ENCODE measurements at regions not wholly inside any gene's neighbourhood (a gene's known extent, or its start where the extent isn't known, plus 50 kb on each side); places are given as distances from the start of the nearest gene placed in this dataset.
A peak's percentile ranks its signal among the peaks of the same experiment; 100 is the strongest.

DNA sequence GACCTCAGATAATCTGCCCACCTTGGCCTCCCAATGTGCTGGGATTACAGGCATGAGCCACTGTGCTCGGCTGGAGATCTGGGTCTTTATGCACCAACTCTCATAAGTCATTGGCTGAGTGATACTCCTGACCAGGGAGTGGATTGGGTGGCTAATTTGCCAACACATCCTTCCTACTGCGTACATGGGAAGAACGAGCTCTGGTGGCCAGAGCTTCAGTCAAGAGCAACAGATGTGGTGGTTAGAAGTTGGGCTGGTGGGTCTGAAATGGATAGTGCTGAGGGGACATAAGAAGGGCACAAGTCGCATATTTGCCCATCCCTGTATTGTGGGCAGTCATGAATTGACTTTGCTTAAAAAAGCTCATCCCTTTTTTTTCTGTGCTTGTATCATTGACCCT is 74.1 kb upstream of the AMPD3 start:
- no peak for TF ChIP-seq CTCF (IDR thresholded peaks at IDR 0.05; ENCODE audit: unreplicated experiment)
- no TSS peak for BruUV-seq (replicated peaks)
- intact Hi-C loops (cut with micrococcal nuclease; ENCODE audit: unreplicated experiment): no loop called here
- H3K36me3 Mint-ChIP-seq (ENCODE audit: insufficient read depth, unreplicated experiment): no peaks in the 10 kb centered on the region
- H3K9me3 Mint-ChIP-seq (ENCODE audit: low read depth, unreplicated experiment): no peaks in the 10 kb centered on the region
- H3K4me3 Mint-ChIP-seq (ENCODE audit: low read depth, unreplicated experiment): no peak overlapping the region
- no peak overlapping the region for H3K27ac Mint-ChIP-seq (ENCODE audit: unreplicated experiment)
- H3K27me3 Mint-ChIP-seq (ENCODE audit: unreplicated experiment): peaks cover 35% of the 10 kb centered on the region
- no peaks in the 10 kb centered on the region for H3K4me1 Mint-ChIP-seq (ENCODE audit: low read depth, unreplicated experiment)
- CTCF ChIA-PET: no interaction called here
- DNase-seq: no peak

DNA sequence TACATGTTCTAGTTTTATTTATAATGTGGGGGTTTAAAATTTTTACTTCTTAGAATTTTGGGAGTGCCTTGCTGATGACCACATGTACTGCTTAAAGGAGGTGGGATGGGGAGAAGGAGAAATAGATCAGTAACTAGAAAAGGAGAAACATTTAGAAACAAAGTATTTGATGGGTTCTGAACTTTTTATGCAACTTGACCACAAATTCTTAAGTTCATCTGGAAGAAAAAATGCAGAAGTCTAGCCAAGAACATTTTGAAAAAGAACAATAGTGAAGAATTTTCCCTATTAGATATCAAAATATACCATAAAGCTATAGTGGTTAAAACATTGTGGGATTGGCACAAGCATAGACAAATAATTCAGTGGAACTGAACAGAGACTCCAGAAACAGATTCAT is 73.3 kb upstream of the AMPD3 start:
- Mint-ChIP-seq H3K9me3 (ENCODE audit: low read depth, unreplicated experiment) (no peaks in the 10 kb centered on the region), H3K4me3 (ENCODE audit: low read depth, unreplicated experiment) (no peak overlapping the region), H3K4me1 (ENCODE audit: low read depth, unreplicated experiment) (no peaks in the 10 kb centered on the region), H3K36me3 (ENCODE audit: insufficient read depth, unreplicated experiment) (no peaks in the 10 kb centered on the region), H3K27me3 (ENCODE audit: unreplicated experiment) (peaks cover 43% of the 10 kb centered on the region), H3K27ac (ENCODE audit: unreplicated experiment) (no peak overlapping the region)
- intact Hi-C loops (cut with micrococcal nuclease; ENCODE audit: unreplicated experiment): no loop called here
- CTCF ChIA-PET: no interaction called here
- no peak for DNase-seq
- no peak for TF ChIP-seq CTCF (IDR thresholded peaks at IDR 0.05; ENCODE audit: unreplicated experiment)
- no TSS peak for BruUV-seq (replicated peaks)

GRCh38 chr11:10382518-10382917 is 72.5 kb upstream of the AMPD3 start:
- no peaks in the 10 kb centered on the region for H3K9me3 Mint-ChIP-seq (ENCODE audit: low read depth, unreplicated experiment)
- TF ChIP-seq CTCF (IDR thresholded peaks at IDR 0.05; ENCODE audit: unreplicated experiment): no peak
- BruUV-seq (replicated peaks): no TSS peak
- no peak overlapping the region for H3K27ac Mint-ChIP-seq (ENCODE audit: unreplicated experiment)
- DNase-seq: peak; percentile 17
- peaks cover 51% of the 10 kb centered on the region for H3K27me3 Mint-ChIP-seq (ENCODE audit: unreplicated experiment)
- H3K4me3 Mint-ChIP-seq (ENCODE audit: low read depth, unreplicated experiment): no peak overlapping the region
- no peaks in the 10 kb centered on the region for H3K36me3 Mint-ChIP-seq (ENCODE audit: insufficient read depth, unreplicated experiment)
- intact Hi-C loops (cut with micrococcal nuclease; ENCODE audit: unreplicated experiment): no loop called here
- no peaks in the 10 kb centered on the region for H3K4me1 Mint-ChIP-seq (ENCODE audit: low read depth, unreplicated experiment)
- CTCF ChIA-PET: no interaction called here

- no peak for DNase-seq
- Mint-ChIP-seq H3K27me3 (ENCODE audit: unreplicated experiment) (peaks cover 58% of the 10 kb centered on the region), H3K36me3 (ENCODE audit: insufficient read depth, unreplicated experiment) (no peaks in the 10 kb centered on the region), H3K4me3 (ENCODE audit: low read depth, unreplicated experiment) (no peak overlapping the region), H3K27ac (ENCODE audit: unreplicated experiment) (no peak overlapping the region), H3K4me1 (ENCODE audit: low read depth, unreplicated experiment) (peaks cover under 1% of the 10 kb centered on the region), H3K9me3 (ENCODE audit: low read depth, unreplicated experiment) (peaks cover 2% of the 10 kb centered on the region)
- TF ChIP-seq CTCF (IDR thresholded peaks at IDR 0.05; ENCODE audit: unreplicated experiment): no peak
- CTCF ChIA-PET: no interaction called here
- BruUV-seq (replicated peaks): no TSS peak
- intact Hi-C loops (cut with micrococcal nuclease; ENCODE audit: unreplicated experiment): no loop called here
These were observed 69.4 kb upstream of the AMPD3 start for GRCh38 chr11:10385696-10386095.

DNA sequence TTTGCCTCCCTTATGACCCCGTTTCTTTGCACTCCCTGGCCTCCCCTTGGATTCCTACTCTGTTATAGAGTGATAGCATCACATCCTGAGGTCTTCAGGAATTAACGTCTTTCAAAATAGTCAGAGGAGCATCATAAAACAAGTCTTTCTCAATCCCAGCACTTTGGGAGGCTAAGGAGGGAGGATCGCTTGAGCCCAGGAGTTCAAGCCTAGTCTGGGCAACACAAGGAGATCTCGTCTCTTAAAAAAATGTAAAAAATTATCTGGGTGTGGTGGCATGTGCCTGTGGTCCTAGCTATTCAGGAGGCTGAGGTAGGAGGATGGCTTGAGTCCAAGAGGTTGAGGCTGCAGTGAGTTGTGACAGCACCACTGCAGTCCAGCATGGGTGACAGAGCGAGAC is 68.7 kb upstream of the AMPD3 start:
- peaks cover 6% of the 10 kb centered on the region for H3K4me1 Mint-ChIP-seq (ENCODE audit: low read depth, unreplicated experiment)
- CTCF ChIA-PET: no interaction called here
- no peak overlapping the region for H3K27ac Mint-ChIP-seq (ENCODE audit: unreplicated experiment)
- no peak overlapping the region for H3K4me3 Mint-ChIP-seq (ENCODE audit: low read depth, unreplicated experiment)
- TF ChIP-seq CTCF (IDR thresholded peaks at IDR 0.05; ENCODE audit: unreplicated experiment): no peak
- peaks cover 62% of the 10 kb centered on the region for H3K27me3 Mint-ChIP-seq (ENCODE audit: unreplicated experiment)
- no peak for DNase-seq
- H3K9me3 Mint-ChIP-seq (ENCODE audit: low read depth, unreplicated experiment): peaks cover 7% of the 10 kb centered on the region
- intact Hi-C loops (cut with micrococcal nuclease; ENCODE audit: unreplicated experiment): no loop called here
- BruUV-seq (replicated peaks): no TSS peak
- no peaks in the 10 kb centered on the region for H3K36me3 Mint-ChIP-seq (ENCODE audit: insufficient read depth, unreplicated experiment)

All from Calu3 (cell line).